ENCODE measurements at regions not wholly inside any gene's neighbourhood (a gene's known extent, or its start where the extent isn't known, plus 50 kb on each side); places are given as distances from the start of the nearest gene placed in this dataset.

- Histone ChIP-seq H3K9me3 (peaks cover 0 to 5% of the 10 kb centered on the region in 2 donors), H3K36me3 (no peaks in the 10 kb centered on the region), H3K4me3 (no peak overlapping the region), H3K27ac (no peak overlapping the region), H3K4me1 (no peaks in the 10 kb centered on the region), H3K27me3 (no peaks in the 10 kb centered on the region)
- no peak for DNase-seq (ENCODE audit: low spot score)
- TF ChIP-seq, protein P1, sequence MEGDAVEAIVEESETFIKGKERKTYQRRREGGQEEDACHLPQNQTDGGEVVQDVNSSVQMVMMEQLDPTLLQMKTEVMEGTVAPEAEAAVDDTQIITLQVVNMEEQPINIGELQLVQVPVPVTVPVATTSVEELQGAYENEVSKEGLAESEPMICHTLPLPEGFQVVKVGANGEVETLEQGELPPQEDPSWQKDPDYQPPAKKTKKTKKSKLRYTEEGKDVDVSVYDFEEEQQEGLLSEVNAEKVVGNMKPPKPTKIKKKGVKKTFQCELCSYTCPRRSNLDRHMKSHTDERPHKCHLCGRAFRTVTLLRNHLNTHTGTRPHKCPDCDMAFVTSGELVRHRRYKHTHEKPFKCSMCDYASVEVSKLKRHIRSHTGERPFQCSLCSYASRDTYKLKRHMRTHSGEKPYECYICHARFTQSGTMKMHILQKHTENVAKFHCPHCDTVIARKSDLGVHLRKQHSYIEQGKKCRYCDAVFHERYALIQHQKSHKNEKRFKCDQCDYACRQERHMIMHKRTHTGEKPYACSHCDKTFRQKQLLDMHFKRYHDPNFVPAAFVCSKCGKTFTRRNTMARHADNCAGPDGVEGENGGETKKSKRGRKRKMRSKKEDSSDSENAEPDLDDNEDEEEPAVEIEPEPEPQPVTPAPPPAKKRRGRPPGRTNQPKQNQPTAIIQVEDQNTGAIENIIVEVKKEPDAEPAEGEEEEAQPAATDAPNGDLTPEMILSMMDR (IDR thresholded peaks at IDR 0.05) = no peak
Observed at GRCh38 chr2:16122556-16122955, 182.2 kb downstream of the MYCN start.

GRCh38 chr2:16121986-16122390 is 181.6 kb downstream of the MYCN start:
- Histone ChIP-seq H3K36me3 (no peaks in the 10 kb centered on the region), H3K4me1 (no peaks in the 10 kb centered on the region), H3K4me3 (no peak overlapping the region), H3K9me3 (peaks cover 0 to 5% of the 10 kb centered on the region in 2 donors), H3K27ac (no peak overlapping the region), H3K27me3 (no peaks in the 10 kb centered on the region)
- no peak for DNase-seq (ENCODE audit: low spot score)
- TF ChIP-seq, protein P1 (IDR thresholded peaks at IDR 0.05) = no peak

DNA sequence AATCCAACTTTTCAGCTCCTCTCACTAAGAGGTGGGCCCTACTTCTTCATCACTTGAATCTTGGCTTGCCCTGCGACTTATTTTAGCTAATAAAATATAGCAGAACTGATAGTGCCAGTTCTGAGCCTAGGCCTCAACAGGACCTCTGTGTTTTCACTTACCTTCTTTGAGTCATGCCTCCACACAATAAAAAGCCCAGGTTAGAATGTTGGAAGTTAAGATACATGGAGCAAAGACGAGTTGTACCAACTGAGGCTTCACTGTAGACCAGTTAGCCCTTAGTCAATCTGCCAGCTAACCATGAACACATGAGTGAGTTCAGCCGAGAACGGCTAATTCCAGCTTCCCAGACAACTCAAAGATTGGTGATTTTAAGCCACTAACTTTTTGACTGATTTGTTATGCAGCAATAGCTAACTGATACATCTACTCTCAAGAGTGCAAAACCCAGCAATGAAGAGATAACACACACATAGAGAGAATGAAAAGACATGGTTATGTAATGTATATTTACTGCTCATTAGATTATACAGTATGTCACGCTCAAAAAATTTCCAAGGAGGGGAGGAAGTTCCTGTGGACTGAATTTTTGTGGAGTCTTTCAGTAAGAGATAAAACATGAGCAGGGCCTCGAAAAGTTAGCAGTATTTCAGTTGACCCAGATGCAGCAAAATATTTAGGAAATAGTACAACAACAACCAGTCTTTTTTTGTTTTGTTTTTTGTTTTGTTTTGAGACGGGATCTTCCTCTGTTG is 181.1 kb downstream of the MYCN start:
- Histone ChIP-seq H3K4me1 (no peaks in the 10 kb centered on the region), H3K36me3 (no peaks in the 10 kb centered on the region), H3K27ac (no peak overlapping the region), H3K27me3 (no peaks in the 10 kb centered on the region), H3K9me3 (peaks cover 0 to 5% of the 10 kb centered on the region in 2 donors), H3K4me3 (no peak overlapping the region)
- TF ChIP-seq, protein P1 (IDR thresholded peaks at IDR 0.05) = no peak
- DNase-seq (ENCODE audit: low spot score) = no peak

DNA sequence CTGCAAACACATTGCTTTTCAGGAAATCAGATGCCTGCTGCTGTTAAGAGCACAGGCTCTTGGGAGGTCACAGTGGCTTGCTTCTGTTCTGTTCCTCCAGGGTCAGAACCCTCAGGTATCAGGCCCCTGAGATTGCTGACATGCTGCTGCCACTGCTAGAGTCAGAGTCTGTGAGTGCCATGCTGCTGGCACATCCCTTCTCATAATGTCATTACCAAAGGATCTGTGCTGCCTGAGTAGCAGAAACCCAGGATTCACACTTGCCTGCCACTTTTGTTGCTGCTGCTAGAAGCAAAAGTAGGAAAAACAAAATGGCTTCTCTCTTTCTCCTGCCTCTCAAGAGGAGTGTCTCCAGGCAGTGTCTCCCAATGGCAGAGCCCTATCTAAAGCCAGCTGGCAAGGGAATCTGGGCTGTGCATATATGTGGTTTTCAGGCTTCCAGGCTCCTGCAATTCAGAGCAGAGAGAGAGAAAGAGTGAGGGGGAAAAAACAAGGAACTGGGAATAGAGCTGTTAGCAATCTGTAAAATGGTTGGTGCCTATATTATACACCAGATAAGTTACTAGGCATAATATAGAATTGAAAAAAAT is 180.3 kb downstream of the MYCN start:
- TF ChIP-seq, protein P1 (IDR thresholded peaks at IDR 0.05) = no peak
- DNase-seq (ENCODE audit: low spot score) = no peak
- Histone ChIP-seq H3K27me3 (no peaks in the 10 kb centered on the region), H3K9me3 (peaks cover 0 to 5% of the 10 kb centered on the region in 2 donors), H3K4me1 (no peaks in the 10 kb centered on the region), H3K4me3 (no peak overlapping the region), H3K36me3 (no peaks in the 10 kb centered on the region), H3K27ac (no peak overlapping the region)

GRCh38 chr2:16119741-16120140 is 179.4 kb downstream of the MYCN start:
- Histone ChIP-seq H3K4me3 (no peak overlapping the region), H3K27ac (no peak overlapping the region), H3K27me3 (no peaks in the 10 kb centered on the region), H3K36me3 (no peaks in the 10 kb centered on the region), H3K9me3 (peaks cover 0 to 5% of the 10 kb centered on the region in 2 donors), H3K4me1 (no peaks in the 10 kb centered on the region)
- no peak for DNase-seq (ENCODE audit: low spot score)
- TF ChIP-seq, protein P1 (IDR thresholded peaks at IDR 0.05) = no peak
